CD4-positive, alpha-beta T cell treated with Interleukin-2 at 100 ng/mL for 4 hours (primary cell): ENCODE measurements at regions not wholly inside any gene's neighbourhood (a gene's known extent, or its start where the extent isn't known, plus 50 kb on each side); places are given as distances from the start of the nearest gene placed in this dataset.
"Not testable (repeated sequence)": the region's sequence is repeated elsewhere in the genome, so short reads cannot be mapped to it uniquely, and the experiment has no call there.

ENCODE experiments used
- DNase-seq: peaks from one replicate; pipeline ENCODE4 v3.0.0-alpha.2; 2020; ENCODE audit warnings: low spot score

- no peak for DNase-seq
These were observed 177.3 kb downstream of the BANP start for GRCh38 chr16:88128556-88128955.

- DNase-seq: not testable (repeated sequence)
These were observed 177.9 kb downstream of the BANP start for GRCh38 chr16:88129133-88129532.

- DNase-seq: no peak
These were observed 178.8 kb downstream of the BANP start for GRCh38 chr16:88130016-88130415.

- DNase-seq: no peak
These were observed 179.4 kb downstream of the BANP start for GRCh38 chr16:88130681-88131080.

- DNase-seq: no peak
These were observed 180.0 kb downstream of the BANP start for GRCh38 chr16:88131256-88131655.

GRCh38 chr16:88131966-88132365 lies 180.7 kb downstream of the BANP start:
- DNase-seq: no peak

- DNase-seq: no peak
These were observed 181.7 kb downstream of the BANP start for GRCh38 chr16:88132836-88133506.

GRCh38 chr16:88133507-88133843 lies 182.2 kb downstream of the BANP start:
- DNase-seq: no peak

- DNase-seq: not testable (repeated sequence)
These were observed 183.1 kb downstream of the BANP start for GRCh38 chr16:88134172-88134898.

GRCh38 chr16:88134899-88135682 lies 183.9 kb downstream of the BANP start:
- not testable (repeated sequence) for DNase-seq

GRCh38 chr16:88136211-88136713 lies 185.0 kb downstream of the BANP start:
- not testable (repeated sequence) for DNase-seq

- DNase-seq: not testable (repeated sequence)
These were observed 185.7 kb downstream of the BANP start for GRCh38 chr16:88136939-88137338.

- DNase-seq: not testable (repeated sequence)
These were observed 187.9 kb downstream of the BANP start for GRCh38 chr16:88139141-88139540.

GRCh38 chr16:88140195-88140594 lies 189.0 kb downstream of the BANP start:
- not testable (repeated sequence) for DNase-seq

- DNase-seq: no peak
These were observed 190.3 kb downstream of the BANP start for GRCh38 chr16:88141580-88141979.

- DNase-seq: not testable (repeated sequence)
These were observed 191.1 kb downstream of the BANP start for GRCh38 chr16:88142056-88142935.

- not testable (repeated sequence) for DNase-seq
These were observed 192.1 kb downstream of the BANP start for GRCh38 chr16:88143122-88144027.

GRCh38 chr16:88144028-88144511 lies 192.8 kb downstream of the BANP start:
- no peak for DNase-seq

- DNase-seq: not testable (repeated sequence)
These were observed 194.1 kb downstream of the BANP start for GRCh38 chr16:88145376-88145775.

- DNase-seq: not testable (repeated sequence)
These were observed 194.7 kb downstream of the BANP start for GRCh38 chr16:88145824-88146405.
